ENCODE measurements at regions not wholly inside any gene's neighbourhood (a gene's known extent, or its start where the extent isn't known, plus 50 kb on each side); places are given as distances from the start of the nearest gene placed in this dataset.

- DNase-seq = no peak
Observed at GRCh38 chr5:175236176-175236575, 207.8 kb downstream of the DRD1 start.

GRCh38 chr5:175235251-175235960, 208.6 kb downstream of the DRD1 start:
- DNase-seq = no peak

DNA sequence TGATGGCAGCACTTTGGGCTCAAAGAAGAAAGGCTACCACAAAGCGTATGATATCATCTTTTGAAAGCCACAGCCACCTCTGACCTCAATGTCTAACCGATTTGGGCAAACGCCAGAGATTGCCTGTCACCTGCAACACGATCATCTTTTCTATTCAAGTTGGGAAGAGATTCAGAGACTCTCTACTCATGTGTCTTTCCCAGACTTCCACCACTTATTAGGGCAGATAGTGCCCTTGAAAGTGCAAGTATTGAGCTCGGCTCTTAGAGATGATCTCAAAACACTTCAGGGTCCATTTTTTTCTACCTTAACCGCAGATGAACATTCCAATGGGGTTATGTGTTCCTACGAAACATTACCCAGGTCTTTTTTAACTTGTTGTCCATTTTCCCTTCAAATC, 213.7 kb downstream of the DRD1 start:
- DNase-seq = no peak

DNA sequence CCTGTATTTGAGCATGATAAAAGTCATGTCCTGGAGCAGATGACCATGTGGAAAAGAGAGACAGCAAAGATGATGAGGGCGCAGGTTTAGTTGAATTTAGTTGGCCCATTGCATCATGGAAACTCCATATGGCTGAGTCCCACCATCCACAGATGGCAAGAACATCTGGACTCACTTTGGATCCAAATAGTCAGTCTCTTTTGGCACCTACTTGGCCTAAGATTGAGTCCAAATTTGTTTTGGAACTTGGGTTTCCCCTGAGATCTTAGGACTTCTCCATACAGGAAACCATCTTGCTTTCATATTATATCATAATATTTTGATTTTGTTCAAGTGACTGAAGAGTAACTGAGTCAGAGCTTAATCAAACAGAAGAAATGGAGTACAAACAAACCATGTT, 217.5 kb downstream of the DRD1 start:
- no peak for DNase-seq

DNA sequence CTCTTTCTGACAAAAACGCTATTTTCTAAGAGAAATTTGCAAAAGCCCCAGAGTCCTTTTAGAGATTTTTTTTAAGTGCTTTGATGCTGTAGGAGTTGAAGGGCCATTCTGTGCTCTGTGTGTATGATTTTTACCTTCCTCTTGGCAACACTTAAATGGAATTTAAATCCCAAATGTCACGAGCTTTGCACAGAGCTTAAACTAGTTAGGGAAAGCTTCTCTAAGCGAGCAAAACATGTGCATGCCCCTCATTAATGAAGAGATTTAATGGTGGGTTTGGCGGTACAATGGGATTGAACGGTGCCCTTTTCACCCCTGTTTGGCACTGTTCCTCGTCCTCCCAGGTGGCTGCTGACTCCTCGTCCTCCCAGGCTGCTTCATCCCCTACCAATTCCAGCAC, 220.7 kb downstream of the DRD1 start:
- DNase-seq = no peak

DNA sequence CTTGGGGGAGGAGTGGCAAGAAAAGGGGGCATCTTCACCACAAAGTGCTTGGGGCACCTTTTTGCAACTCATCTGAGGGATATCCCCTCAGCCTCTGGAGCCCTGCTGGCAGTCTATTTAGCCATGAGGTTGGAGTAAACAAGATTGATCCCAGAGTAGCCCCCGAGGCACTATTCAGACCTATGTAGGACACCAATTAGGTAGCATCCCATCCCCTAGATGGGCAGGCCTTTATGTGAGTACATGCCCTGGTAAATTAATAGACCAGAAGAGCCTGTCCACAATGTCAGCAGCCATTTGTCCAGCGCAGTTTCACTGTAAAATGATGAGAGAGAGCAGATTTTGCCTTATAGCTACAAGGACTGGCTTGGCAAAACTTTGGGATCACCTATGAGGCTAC, 221.4 kb downstream of the DRD1 start:
- DNase-seq = no peak

GRCh38 chr5:175220549-175220948, 223.4 kb downstream of the DRD1 start:
- DNase-seq = no peak

DNA sequence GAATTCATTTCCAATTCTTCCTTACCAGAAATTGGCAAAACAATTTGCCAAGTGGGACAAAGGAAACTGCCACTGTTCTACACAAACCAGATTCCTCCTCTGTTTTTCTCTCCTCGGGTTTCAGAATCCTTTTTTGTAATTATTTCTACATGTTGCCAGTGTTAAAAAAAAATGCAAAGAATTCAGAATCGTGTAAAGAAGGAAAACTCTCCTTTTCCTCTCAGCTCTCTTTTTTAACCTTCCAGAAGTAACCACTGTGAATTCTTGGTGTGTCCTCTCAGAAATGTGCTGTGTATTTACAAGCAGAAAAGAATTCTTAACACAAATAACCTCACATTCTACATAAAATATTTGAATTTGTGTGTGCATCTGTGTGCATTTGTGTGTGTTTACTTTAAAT, 224.6 kb downstream of the DRD1 start:
- no peak for DNase-seq

- DNase-seq = no peak
Observed at GRCh38 chr5:175216991-175217390, 227.0 kb downstream of the DRD1 start.

- DNase-seq = no peak
Observed at GRCh38 chr5:175215906-175216305, 228.1 kb downstream of the DRD1 start.

- no peak for DNase-seq
Observed at GRCh38 chr5:175214152-175214551, 229.8 kb downstream of the DRD1 start.

- DNase-seq = no peak
Observed at GRCh38 chr5:175211956-175212756, 231.8 kb downstream of the DRD1 start.

DNA sequence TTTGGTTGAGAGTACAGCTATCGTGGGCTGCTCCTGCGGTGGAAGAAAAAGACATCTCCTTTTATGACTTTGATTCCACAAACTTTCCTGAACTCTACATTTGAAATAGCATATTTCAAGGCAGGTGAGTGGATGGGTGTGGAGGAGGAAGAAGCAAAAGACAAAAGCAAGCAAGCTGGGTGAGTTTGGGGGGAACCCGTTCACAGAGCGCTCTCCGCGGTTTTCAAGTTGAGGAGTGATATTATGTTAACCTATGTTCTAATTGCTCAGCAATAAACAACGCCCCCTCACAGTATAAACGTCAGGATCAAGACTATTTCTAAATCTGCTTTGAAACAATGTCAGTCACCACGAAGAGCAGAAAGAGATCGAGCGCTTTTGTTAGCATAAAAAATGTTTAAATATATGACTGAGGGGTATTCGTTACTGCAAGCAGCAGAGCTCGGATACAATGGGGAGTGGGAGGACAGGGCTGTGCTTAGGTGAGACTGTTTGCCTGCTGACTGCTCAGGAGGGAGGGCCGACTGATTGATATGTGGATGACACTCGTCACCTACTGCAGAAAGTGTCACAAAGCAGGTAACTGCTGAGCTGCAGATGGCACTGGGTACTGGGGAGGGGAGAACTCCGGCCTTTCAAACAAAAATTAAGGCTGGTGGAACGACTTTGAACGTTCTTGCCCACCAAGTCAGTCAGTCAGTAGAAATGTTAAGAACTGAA, 236.5 kb downstream of the DRD1 start:
- DNase-seq = no peak

GRCh38 chr5:175206669-175207068, 237.3 kb downstream of the DRD1 start:
- DNase-seq = no peak

GRCh38 chr5:175202463-175203068, 241.4 kb downstream of the DRD1 start:
- no peak for DNase-seq

GRCh38 chr5:175201393-175201792, 242.6 kb downstream of the DRD1 start:
- no peak for DNase-seq

GRCh38 chr5:175195698-175196656, 248.0 kb downstream of the DRD1 start:
- DNase-seq = no peak

DNA sequence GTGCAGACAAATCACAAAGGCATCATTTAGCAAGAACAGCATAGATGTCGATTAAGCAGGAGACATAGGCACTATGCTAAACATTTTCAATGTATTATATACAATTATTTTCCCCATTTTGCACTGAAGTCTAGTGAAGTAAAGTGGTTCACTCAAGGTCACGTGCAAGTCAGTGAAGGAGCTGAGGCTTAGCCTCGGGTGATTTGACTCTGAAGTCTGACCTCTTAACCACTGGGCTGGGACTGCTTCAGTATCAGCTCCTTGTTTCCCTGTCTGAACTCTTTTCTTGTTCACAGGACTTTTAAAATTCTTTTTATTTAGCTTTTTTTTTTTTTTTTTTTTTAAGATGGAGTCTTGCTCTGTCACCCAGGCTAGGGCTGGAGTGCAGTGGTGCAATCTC, 262.7 kb downstream of the DRD1 start:
- DNase-seq = no peak

- no peak for DNase-seq
Observed at GRCh38 chr5:175170899-175171298, 273.1 kb downstream of the DRD1 start.

DNA sequence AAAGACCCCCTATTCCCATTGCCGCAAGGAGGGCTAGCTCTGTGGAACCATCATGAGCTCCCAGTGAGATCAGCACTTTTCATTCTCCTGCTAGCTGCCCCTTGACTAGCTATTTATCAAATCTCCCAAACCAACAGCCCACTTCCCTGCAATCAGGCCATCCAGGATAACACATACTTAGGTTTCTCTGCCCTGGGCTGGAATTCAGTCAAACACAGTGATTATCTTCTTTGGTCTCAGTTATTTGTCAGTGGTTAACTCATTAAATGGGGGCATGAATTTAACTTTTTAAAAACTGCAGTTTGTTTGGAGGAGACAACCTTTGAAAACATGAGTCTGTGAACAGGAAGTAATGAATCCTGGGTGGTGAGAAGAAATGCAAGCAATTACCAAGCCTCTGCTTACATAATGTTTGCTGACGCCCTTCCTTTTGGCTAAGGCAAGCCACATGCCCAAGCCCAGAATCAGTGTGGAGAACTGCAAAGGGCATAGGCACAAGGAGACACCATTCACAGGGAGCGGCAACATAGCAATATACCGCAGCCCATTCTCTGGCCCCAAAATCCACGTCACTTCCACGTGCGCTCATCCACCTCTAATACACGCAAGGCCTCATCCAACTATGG, 275.0 kb downstream of the DRD1 start:
- DNase-seq = no peak

GRCh38 chr5:175166026-175166425, 278.0 kb downstream of the DRD1 start:
- DNase-seq = no peak

All from T-helper 9 cell (primary cell).